Common myeloid progenitor, CD34-positive (primary cell): ENCODE measurements at regions not wholly inside any gene's neighbourhood (a gene's known extent, or its start where the extent isn't known, plus 50 kb on each side); places are given as distances from the start of the nearest gene placed in this dataset.

Experiments used
- CTCF ChIA-PET: fragments of 350-600 bp; sonication (Branson Sonifier 250); formaldehyde crosslinking; loops from one replicate; lab custom pipeline; 2021; ENCODE audit warnings: antibody characterized with exemption; lab: Charles Lee
- POLR2A ChIA-PET: fragments of 350-600 bp; sonication (Branson Sonifier 250); formaldehyde crosslinking; loops from one replicate; lab custom pipeline; 2021; ENCODE audit warnings: antibody characterized with exemption; lab: Charles Lee
- DNase-seq, 3 donors: peaks; one replicate each; pipeline versions ENCODE4 v3.0.0 to v3.0.0-alpha.2; 2013
- H3K27ac ChIP-seq, 2 experiments: 1 replicate in 1 of 2; 2 replicates in 1 of 2; pipeline ENCODE4 v1.7.0; 2013; ENCODE audit warnings: inconsistent platforms in 2 of 2, low read length in 2 of 2, mild to moderate bottlenecking in 2 of 2, low read depth in 1 of 2, moderate library complexity in 1 of 2; ENCODE audit not compliant: severe bottlenecking in 2 of 2, insufficient read depth in 1 of 2, poor library complexity in 1 of 2
- H3K27me3 ChIP-seq, 5 experiments: replicated peaks in 2 of 5; 1 replicate in 3 of 5; 2 replicates in 2 of 5; pipeline versions ENCODE4 v1.6.1 to v1.7.0; 2013; ENCODE audit warnings: low read length in 4 of 5, mild to moderate bottlenecking in 2 of 5, moderate library complexity in 2 of 5, inconsistent platforms in 1 of 5; ENCODE audit not compliant: insufficient read depth in 5 of 5, control insufficient read depth in 4 of 5
- H3K36me3 ChIP-seq, 4 experiments: 1 replicate in 2 of 4; 2 replicates in 2 of 4; pipeline versions ENCODE4 v1.6.1 to v1.7.0; 2013; ENCODE audit warnings: low read length in 3 of 4, control low read depth in 1 of 4, mild to moderate bottlenecking in 1 of 4; ENCODE audit not compliant: control insufficient read depth in 4 of 4, insufficient read depth in 4 of 4
- H3K4me1 ChIP-seq, 4 experiments: 1 replicate in 3 of 4; 2 replicates in 1 of 4; pipeline versions ENCODE4 v1.6.1 to v1.7.1; 2013; ENCODE audit warnings: low read length in 3 of 4, mild to moderate bottlenecking in 3 of 4, control low read depth in 1 of 4, inconsistent platforms in 1 of 4, moderate library complexity in 1 of 4; ENCODE audit not compliant: control insufficient read depth in 4 of 4, insufficient read depth in 4 of 4; ENCODE audit errors: control extremely low read depth in 1 of 4
- H3K4me3 ChIP-seq, 7 experiments: 1 replicate in 4 of 7; 2 replicates in 3 of 7; pipeline versions ENCODE4 v1.5.1 to v1.7.0; 2013; ENCODE audit warnings: mild to moderate bottlenecking in 7 of 7, low read length in 6 of 7, moderate library complexity in 6 of 7, inconsistent platforms in 2 of 7, low read depth in 2 of 7, control low read depth in 1 of 7; ENCODE audit not compliant: insufficient read depth in 4 of 7, control insufficient read depth in 1 of 7; ENCODE audit errors: extremely low read depth in 1 of 7
- H3K9me3 ChIP-seq, 5 experiments: 1 replicate in 4 of 5; 2 replicates in 1 of 5; pipeline versions ENCODE4 v1.6.1 to v1.7.1; 2013; ENCODE audit warnings: low read length in 4 of 5, mild to moderate bottlenecking in 2 of 5, inconsistent platforms in 1 of 5, low read depth in 1 of 5, moderate library complexity in 1 of 5; ENCODE audit not compliant: control insufficient read depth in 4 of 5, insufficient read depth in 2 of 5; ENCODE audit errors: control extremely low read depth in 1 of 5
- WGBS: methylation state at CpG from one replicate; pipeline ENCODE4 v1.1.5; 2013; ENCODE audit not compliant: insufficient coverage; 5-methylcytosine and 5-hydroxymethylcytosine counted together

- Histone ChIP-seq H3K4me3 (no peak overlapping the region), H3K27ac (no peak overlapping the region), H3K9me3 (peaks cover 0 to 7% (median 0%) of the 10 kb centered on the region in 5 experiments), H3K4me1 (no peaks in the 10 kb centered on the region), H3K36me3 (no peaks in the 10 kb centered on the region), H3K27me3 (no peaks in the 10 kb centered on the region)
- no CpG with 5 or more reads among the region's 1 CpG for WGBS
- POLR2A ChIA-PET: no interaction called here
- no peak for DNase-seq
- CTCF ChIA-PET: no interaction called here
These were observed 286.3 kb upstream of the SEL1L start for GRCh38 chr14:81819910-81820309.

GRCh38 chr14:81826081-81826480 is 292.4 kb upstream of the SEL1L start:
- Histone ChIP-seq H3K27ac (no peak overlapping the region), H3K36me3 (no peaks in the 10 kb centered on the region), H3K4me1 (no peaks in the 10 kb centered on the region), H3K27me3 (no peaks in the 10 kb centered on the region), H3K4me3 (no peak overlapping the region), H3K9me3 (peaks cover 0 to 7% (median 1%) of the 10 kb centered on the region in 5 experiments)
- WGBS: no CpG with 5 or more reads among the region's 1 CpG
- CTCF ChIA-PET: no interaction called here
- DNase-seq: no peak
- POLR2A ChIA-PET: no interaction called here

- 98% methylated on average over 20 of the region's 24 CpGs for WGBS
These were observed 295.8 kb upstream of the SEL1L start for GRCh38 chr14:81829447-81829846.

GRCh38 chr14:81831128-81831820 is 297.6 kb upstream of the SEL1L start:
- WGBS: 88% methylated on average over 2 of the region's 4 CpGs
- CTCF ChIA-PET: no interaction called here
- Histone ChIP-seq H3K9me3 (peaks cover 1 to 10% (median 3%) of the 10 kb centered on the region in 5 experiments), H3K4me1 (no peaks in the 10 kb centered on the region), H3K4me3 (no peak overlapping the region), H3K36me3 (no peaks in the 10 kb centered on the region), H3K27ac (no peak overlapping the region), H3K27me3 (no peaks in the 10 kb centered on the region)
- POLR2A ChIA-PET: no interaction called here
- no peak for DNase-seq

More at GRCh38 chr14:81829447-81829846, 295.8 kb upstream of the SEL1L start:
- Histone ChIP-seq H3K4me3 (no peak overlapping the region), H3K27ac (no peak overlapping the region), H3K27me3 (no peaks in the 10 kb centered on the region), H3K9me3 (peaks cover 0 to 3% (median 0%) of the 10 kb centered on the region in 5 experiments), H3K4me1 (no peaks in the 10 kb centered on the region), H3K36me3 (no peaks in the 10 kb centered on the region)
- ChIA-PET CTCF (interaction anchor here (1.4 kb wide), 1 partner anchor 18 kb away, joined by 3 read pairs; no protein-coding TSS in a partner anchor), POLR2A (no interaction called here)
- DNase-seq: no peak

GRCh38 chr14:81834308-81834707 is 300.7 kb upstream of the SEL1L start:
- Histone ChIP-seq H3K27me3 (no peaks in the 10 kb centered on the region), H3K9me3 (peaks cover 1 to 12% (median 5%) of the 10 kb centered on the region in 5 experiments), H3K27ac (no peak overlapping the region), H3K4me1 (no peaks in the 10 kb centered on the region), H3K4me3 (no peak overlapping the region), H3K36me3 (no peaks in the 10 kb centered on the region)
- DNase-seq: no peak
- WGBS: no CpG with 5 or more reads among the region's 1 CpG
- ChIA-PET POLR2A (no interaction called here), CTCF (no interaction called here)

- Histone ChIP-seq H3K36me3 (no peaks in the 10 kb centered on the region), H3K9me3 (peaks cover 0 to 12% (median 5%) of the 10 kb centered on the region in 5 experiments), H3K4me3 (no peak overlapping the region), H3K4me1 (no peaks in the 10 kb centered on the region), H3K27me3 (no peaks in the 10 kb centered on the region), H3K27ac (no peak overlapping the region)
- POLR2A ChIA-PET: no interaction called here
- CTCF ChIA-PET: no interaction called here
- no peak for DNase-seq
- WGBS: 72% methylated on average over 3 of the region's 4 CpGs
These were observed 303.7 kb upstream of the SEL1L start for GRCh38 chr14:81837304-81837703.

- ChIA-PET POLR2A (no interaction called here), CTCF (no interaction called here)
- H3K9me3 ChIP-seq: peaks cover 0 to 12% (median 5%) of the 10 kb centered on the region in 5 experiments
- H3K27me3 ChIP-seq: no peaks in the 10 kb centered on the region
- no peak overlapping the region for H3K4me3 ChIP-seq
- no peak overlapping the region for H3K27ac ChIP-seq
- WGBS: 100% methylated on average over 1 of the region's 2 CpGs
- no peak for DNase-seq
- H3K36me3 ChIP-seq: no peaks in the 10 kb centered on the region
- H3K4me1 ChIP-seq: no peaks in the 10 kb centered on the region
These were observed 305.4 kb upstream of the SEL1L start for GRCh38 chr14:81839056-81839455.
